RWPE2 (cell line): ENCODE measurements at regions not wholly inside any gene's neighbourhood (a gene's known extent, or its start where the extent isn't known, plus 50 kb on each side); places are given as distances from the start of the nearest gene placed in this dataset.

Source experiments
- ATAC-seq: fragments of 200-7000 bp; cut with Tn5 transposase; 3 replicates; pipeline ENCODE4 v1.9.1; 2021; ENCODE audit warnings: low read depth
- DNase-seq: peaks from one replicate; pipeline ENCODE4 v3.0.0-alpha.2; 2020; ENCODE audit warnings: low spot score
- H3K27ac ChIP-seq: fragments of 450-650 bp; 2 replicates; pipeline ENCODE4 v1.5.1; 2017; ENCODE audit warnings: mild to moderate bottlenecking; ENCODE audit not compliant: poor library complexity, severe bottlenecking
- H3K27me3 ChIP-seq: fragments of 250-450 bp; sonication (Bioruptor Pico); 2 replicates; pipeline ENCODE4 v1.5.1; 2021; ENCODE audit warnings: mild to moderate bottlenecking, moderate library complexity; ENCODE audit not compliant: insufficient read depth, poor library complexity, severe bottlenecking
- H3K36me3 ChIP-seq: fragments of 250-450 bp; sonication (Bioruptor Pico); 2 replicates; pipeline ENCODE4 v1.5.1; 2020; ENCODE audit warnings: low read depth, mild to moderate bottlenecking, moderate library complexity
- H3K4me1 ChIP-seq: fragments of 250-450 bp; sonication (Bioruptor Pico); 2 replicates; pipeline ENCODE4 v1.5.1; 2021; ENCODE audit warnings: mild to moderate bottlenecking, moderate library complexity; ENCODE audit not compliant: insufficient read depth, poor library complexity, severe bottlenecking
- H3K4me3 ChIP-seq: fragments of 250-450 bp; sonication (Bioruptor Pico); 2 replicates; pipeline ENCODE4 v1.5.1; 2021; ENCODE audit warnings: mild to moderate bottlenecking, moderate library complexity; ENCODE audit not compliant: severe bottlenecking
- H3K9me3 ChIP-seq: fragments of 250-450 bp; sonication (Bioruptor Pico); 2 replicates; pipeline ENCODE4 v1.5.1; 2021; ENCODE audit warnings: mild to moderate bottlenecking, moderate library complexity; ENCODE audit not compliant: severe bottlenecking
- TF ChIP-seq, protein P1 (sequence below): fragments of 450-650 bp; IDR thresholded peaks from one replicate; pipeline ENCODE4 v1.5.1; 2017; ENCODE audit warnings: mild to moderate bottlenecking, moderate library complexity; ENCODE audit not compliant: poor library complexity, severe bottlenecking

DNA sequence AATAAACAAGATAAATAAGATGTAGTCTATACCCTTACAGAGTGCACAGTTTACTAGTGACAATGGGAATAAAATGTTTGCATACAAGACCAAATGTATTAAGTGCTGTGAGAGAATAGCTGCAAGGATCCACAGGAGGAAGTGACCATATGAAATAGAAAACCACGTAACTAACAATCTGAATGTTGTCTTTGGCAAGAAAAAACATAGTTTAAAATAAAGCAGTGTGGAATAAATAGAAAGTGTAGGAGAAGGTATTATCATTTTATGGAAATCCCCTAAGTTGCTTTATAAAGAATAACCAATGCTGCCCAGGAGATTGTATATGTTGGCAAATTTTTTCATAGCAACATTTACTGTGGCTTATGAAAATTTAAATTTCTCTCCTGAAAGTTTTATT is 116.1 kb downstream of the PCDH7 start:
- TF ChIP-seq, protein P1, sequence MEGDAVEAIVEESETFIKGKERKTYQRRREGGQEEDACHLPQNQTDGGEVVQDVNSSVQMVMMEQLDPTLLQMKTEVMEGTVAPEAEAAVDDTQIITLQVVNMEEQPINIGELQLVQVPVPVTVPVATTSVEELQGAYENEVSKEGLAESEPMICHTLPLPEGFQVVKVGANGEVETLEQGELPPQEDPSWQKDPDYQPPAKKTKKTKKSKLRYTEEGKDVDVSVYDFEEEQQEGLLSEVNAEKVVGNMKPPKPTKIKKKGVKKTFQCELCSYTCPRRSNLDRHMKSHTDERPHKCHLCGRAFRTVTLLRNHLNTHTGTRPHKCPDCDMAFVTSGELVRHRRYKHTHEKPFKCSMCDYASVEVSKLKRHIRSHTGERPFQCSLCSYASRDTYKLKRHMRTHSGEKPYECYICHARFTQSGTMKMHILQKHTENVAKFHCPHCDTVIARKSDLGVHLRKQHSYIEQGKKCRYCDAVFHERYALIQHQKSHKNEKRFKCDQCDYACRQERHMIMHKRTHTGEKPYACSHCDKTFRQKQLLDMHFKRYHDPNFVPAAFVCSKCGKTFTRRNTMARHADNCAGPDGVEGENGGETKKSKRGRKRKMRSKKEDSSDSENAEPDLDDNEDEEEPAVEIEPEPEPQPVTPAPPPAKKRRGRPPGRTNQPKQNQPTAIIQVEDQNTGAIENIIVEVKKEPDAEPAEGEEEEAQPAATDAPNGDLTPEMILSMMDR: no peak
- no peak overlapping the region for H3K27ac ChIP-seq
- H3K4me1 ChIP-seq: no peaks in the 10 kb centered on the region
- no peaks in the 10 kb centered on the region for H3K9me3 ChIP-seq
- no peak overlapping the region for H3K4me3 ChIP-seq
- ATAC-seq (no peak), DNase-seq (no peak)
- H3K27me3 ChIP-seq: no peaks in the 10 kb centered on the region
- no peaks in the 10 kb centered on the region for H3K36me3 ChIP-seq

DNA sequence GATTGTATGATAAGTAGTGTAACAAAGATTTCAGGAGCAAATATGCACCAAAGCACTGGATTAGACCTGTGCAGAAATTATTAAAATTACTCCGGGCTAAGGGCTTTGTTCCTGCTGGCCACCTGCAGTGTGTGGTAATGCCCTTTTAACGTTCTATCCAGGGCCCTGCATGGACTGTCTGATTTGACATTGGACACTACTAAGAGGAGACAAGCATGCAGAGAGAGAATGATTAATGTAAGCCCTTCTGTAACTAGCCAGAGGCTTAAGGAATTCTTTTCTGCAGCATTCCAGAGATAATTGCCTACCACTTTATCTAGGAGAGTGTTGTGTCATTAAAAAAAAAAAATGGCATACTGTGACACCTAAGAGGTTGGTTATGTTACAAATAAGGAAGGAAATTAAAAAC is 117.0 kb downstream of the PCDH7 start:
- H3K27ac ChIP-seq: no peak overlapping the region
- DNase-seq (no peak), ATAC-seq (peak; percentile 44; the same call in 1 of the 3 replicates)

DNA sequence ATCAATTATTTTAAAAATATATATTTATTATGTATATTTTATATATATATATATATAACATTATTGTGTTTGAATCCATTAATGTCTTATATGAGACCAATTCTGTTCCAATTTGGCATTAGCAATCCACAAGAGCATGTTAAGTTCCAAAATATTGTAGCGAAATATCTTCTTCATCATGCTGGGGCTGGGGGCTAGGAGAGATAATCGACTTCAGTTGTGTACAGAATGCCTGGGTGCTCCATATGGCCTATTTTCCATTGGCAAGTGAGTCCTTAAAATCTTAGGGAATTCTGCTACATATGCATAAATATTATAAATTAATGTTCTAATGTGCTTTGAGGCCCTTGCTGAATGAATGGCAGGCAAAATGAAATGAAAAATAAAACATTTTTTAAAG is 117.7 kb downstream of the PCDH7 start:
- TF ChIP-seq, protein P1: no peak
- no peak overlapping the region for H3K27ac ChIP-seq
- H3K4me1 ChIP-seq: no peaks in the 10 kb centered on the region
- no peaks in the 10 kb centered on the region for H3K36me3 ChIP-seq
- H3K27me3 ChIP-seq: no peaks in the 10 kb centered on the region
- no peak for ATAC-seq
- no peak for DNase-seq
- no peaks in the 10 kb centered on the region for H3K9me3 ChIP-seq
- no peak overlapping the region for H3K4me3 ChIP-seq

More for the DNA sequence above, 117.0 kb downstream of the PCDH7 start:
- no peaks in the 10 kb centered on the region for H3K4me1 ChIP-seq
- H3K27me3 ChIP-seq: no peaks in the 10 kb centered on the region
- no peak overlapping the region for H3K4me3 ChIP-seq
- no peaks in the 10 kb centered on the region for H3K36me3 ChIP-seq
- TF ChIP-seq, protein P1: no peak
- H3K9me3 ChIP-seq: no peaks in the 10 kb centered on the region

DNA sequence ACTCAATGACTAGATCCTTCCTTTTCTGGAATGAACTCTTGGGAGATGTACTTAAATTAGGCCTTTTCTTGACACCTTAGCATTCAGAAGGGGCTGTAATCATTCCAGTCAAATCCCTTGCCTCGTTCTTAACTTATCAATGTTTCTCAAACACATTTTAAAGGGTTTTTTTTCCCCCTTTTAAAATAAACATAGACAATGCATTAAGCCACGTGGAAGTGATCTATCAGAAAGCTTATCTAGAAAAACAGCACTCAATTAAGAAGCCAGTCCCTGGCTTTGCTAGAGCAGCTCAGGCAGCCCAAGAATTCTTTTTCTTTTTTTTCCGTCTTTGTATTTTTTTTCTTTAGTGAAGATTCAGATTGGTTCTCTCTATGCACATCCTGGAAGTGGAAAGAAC is 118.2 kb downstream of the PCDH7 start:
- ATAC-seq: no peak
- Histone ChIP-seq H3K4me1 (no peaks in the 10 kb centered on the region), H3K27me3 (no peaks in the 10 kb centered on the region), H3K27ac (no peak overlapping the region), H3K4me3 (no peak overlapping the region), H3K36me3 (no peaks in the 10 kb centered on the region), H3K9me3 (no peaks in the 10 kb centered on the region)
- DNase-seq: no peak
- TF ChIP-seq, protein P1: no peak

DNA sequence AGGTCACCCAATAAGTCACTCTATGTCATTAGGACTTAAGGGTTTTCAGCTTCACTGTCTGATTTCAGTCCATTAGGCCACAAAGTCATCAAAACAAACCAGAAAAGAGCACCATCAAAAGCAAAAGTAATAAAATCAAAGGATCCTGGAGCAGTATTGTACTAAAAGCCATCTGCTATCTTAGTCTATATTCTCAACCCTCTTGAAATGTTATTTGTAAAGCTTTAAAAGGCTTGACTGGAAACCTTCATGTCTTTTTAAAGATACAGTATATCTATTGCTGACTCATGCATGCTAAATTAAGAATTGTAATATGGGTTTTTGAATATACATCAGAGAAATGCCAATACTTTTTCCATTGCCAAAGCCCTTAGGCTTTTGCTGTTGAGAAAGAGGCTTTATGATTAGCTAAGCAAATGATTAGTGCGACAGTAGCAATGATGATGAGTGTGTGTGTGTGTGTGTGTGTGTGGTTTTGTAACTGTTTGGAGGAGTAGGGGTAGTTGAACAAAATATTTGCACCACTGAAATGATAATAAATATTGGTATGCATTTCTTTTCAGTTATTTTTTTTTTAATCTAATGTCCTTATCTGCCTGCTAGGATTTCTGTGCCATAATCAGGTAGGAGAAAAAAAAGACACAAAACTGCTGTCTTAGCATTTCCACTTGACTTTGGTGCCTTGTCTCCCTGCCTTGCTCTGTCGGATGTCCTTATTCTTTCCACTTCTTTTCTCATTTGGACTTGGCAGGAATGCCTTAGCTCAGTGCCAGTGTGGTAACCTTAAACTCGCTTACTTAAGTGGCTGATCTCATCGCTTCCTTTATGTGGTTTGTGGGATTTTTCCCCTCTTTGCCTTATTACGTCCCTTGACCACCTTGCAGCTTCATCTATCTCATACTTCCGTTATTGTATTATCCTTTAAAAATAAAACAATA is 119.7 kb downstream of the PCDH7 start:
- TF ChIP-seq, protein P1: no peak
- DNase-seq: no peak

More for the DNA sequence above, 119.7 kb downstream of the PCDH7 start:
- H3K9me3 ChIP-seq: no peaks in the 10 kb centered on the region
- ATAC-seq: peak; percentile 38; the same call in 1 of the 3 replicates
- H3K4me1 ChIP-seq: no peaks in the 10 kb centered on the region
- no peak overlapping the region for H3K27ac ChIP-seq
- no peaks in the 10 kb centered on the region for H3K36me3 ChIP-seq
- no peak overlapping the region for H3K4me3 ChIP-seq
- no peaks in the 10 kb centered on the region for H3K27me3 ChIP-seq
